Testis (tissue), 2 donors: ENCODE measurements at regions not wholly inside any gene's neighbourhood (a gene's known extent, or its start where the extent isn't known, plus 50 kb on each side); places are given as distances from the start of the nearest gene placed in this dataset.

Experiments
- CTCF ChIP-seq, 3 experiments: fragments of 450-650 bp in 2 of 3; fragments of 200-600 bp in 1 of 3; sonication (generic) in 1 of 3; IDR thresholded peaks; one replicate each; pipeline ENCODE4 v1.5.1; 2016 to 2019; ENCODE audit warnings: antibody characterized with exemption in 3 of 3, mild to moderate bottlenecking in 2 of 3, moderate library complexity in 1 of 3
- POLR2A ChIP-seq: fragments of 450-650 bp; IDR thresholded peaks from one replicate; pipeline ENCODE4 v1.6.1; 2017; ENCODE audit warnings: antibody characterized with exemption, mild to moderate bottlenecking, moderate library complexity

- TF ChIP-seq POLR2A = no peak
- no peak for TF ChIP-seq CTCF (IDR thresholded peaks at IDR 0.05)
These were observed 707.4 kb upstream of the CHORDC1 start for GRCh38 chr11:90930252-90930651.
